ENCODE measurements at regions not wholly inside any gene's neighbourhood (a gene's known extent, or its start where the extent isn't known, plus 50 kb on each side); places are given as distances from the start of the nearest gene placed in this dataset.

DNA sequence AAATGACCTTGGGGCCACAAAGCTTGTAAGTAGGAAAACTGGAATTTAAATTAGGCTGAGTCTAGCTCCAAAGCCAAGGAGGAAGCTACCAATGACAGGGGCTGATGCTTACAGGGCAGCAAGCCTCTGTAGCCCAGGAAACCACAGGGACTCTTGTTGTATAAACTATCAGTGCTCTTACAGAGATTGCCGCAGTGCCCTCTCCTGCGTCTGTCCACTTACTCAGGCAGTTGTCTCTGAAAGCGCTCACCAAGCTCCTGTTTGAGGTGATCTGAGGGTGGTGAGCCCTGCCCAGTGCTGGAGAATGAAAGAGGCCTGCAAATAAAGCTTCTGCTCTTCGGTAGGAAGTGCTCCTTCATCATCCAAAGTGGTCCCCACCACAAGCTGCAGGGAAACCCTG is 498.8 kb downstream of the ARHGEF28 start:
- no peaks in the 10 kb centered on the region for H3K4me1 ChIP-seq
- H3K4me2 ChIP-seq (ENCODE audit: low read length) = no peak overlapping the region
- TF ChIP-seq, protein P1, sequence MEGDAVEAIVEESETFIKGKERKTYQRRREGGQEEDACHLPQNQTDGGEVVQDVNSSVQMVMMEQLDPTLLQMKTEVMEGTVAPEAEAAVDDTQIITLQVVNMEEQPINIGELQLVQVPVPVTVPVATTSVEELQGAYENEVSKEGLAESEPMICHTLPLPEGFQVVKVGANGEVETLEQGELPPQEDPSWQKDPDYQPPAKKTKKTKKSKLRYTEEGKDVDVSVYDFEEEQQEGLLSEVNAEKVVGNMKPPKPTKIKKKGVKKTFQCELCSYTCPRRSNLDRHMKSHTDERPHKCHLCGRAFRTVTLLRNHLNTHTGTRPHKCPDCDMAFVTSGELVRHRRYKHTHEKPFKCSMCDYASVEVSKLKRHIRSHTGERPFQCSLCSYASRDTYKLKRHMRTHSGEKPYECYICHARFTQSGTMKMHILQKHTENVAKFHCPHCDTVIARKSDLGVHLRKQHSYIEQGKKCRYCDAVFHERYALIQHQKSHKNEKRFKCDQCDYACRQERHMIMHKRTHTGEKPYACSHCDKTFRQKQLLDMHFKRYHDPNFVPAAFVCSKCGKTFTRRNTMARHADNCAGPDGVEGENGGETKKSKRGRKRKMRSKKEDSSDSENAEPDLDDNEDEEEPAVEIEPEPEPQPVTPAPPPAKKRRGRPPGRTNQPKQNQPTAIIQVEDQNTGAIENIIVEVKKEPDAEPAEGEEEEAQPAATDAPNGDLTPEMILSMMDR (IDR thresholded peaks at IDR 0.05) = no peak
- no peak overlapping the region for H2AFZ ChIP-seq
- no peaks in the 10 kb centered on the region for H3K27me3 ChIP-seq (ENCODE audit: control insufficient read depth, insufficient read depth, low read length)
- H3K4me3 ChIP-seq (ENCODE audit: low read depth, low read length) = no peak overlapping the region
- H3K9ac ChIP-seq = no peak overlapping the region
- no peaks in the 10 kb centered on the region for H3K36me3 ChIP-seq (ENCODE audit: control insufficient read depth, insufficient read depth, low read length)
- no peak overlapping the region for H3K27ac ChIP-seq
- H3K9me3 ChIP-seq (ENCODE audit: control insufficient read depth, low read length) = no peaks in the 10 kb centered on the region
- no peaks in the 10 kb centered on the region for H3K79me2 ChIP-seq

DNA sequence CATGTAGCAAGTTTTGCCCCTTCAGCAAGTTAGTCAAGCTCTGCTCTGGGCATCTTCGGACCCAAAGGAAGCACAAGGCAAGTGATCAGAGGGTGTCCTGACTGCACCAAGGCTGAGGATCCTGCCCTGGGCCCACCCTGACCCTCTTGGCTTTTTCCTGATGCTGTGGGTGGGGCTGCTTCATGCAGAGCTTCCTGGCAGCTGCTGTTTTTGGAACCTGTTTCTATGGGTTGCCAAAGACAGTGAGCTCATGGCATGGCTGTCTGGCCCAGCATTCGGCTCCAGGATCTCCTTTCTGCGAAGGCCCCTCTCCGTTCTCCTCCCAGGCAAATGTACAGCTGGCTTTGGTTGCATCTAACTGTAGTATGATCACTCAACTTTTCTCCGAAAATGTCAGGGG is 497.9 kb downstream of the ARHGEF28 start:
- Histone ChIP-seq H3K27me3 (ENCODE audit: control insufficient read depth, insufficient read depth, low read length) (no peaks in the 10 kb centered on the region), H3K9ac (no peak overlapping the region), H3K79me2 (no peaks in the 10 kb centered on the region), H3K27ac (no peak overlapping the region), H3K36me3 (ENCODE audit: control insufficient read depth, insufficient read depth, low read length) (no peaks in the 10 kb centered on the region), H3K4me3 (ENCODE audit: low read depth, low read length) (no peak overlapping the region), H2AFZ (no peak overlapping the region), H3K4me2 (ENCODE audit: low read length) (no peak overlapping the region), H3K4me1 (no peaks in the 10 kb centered on the region), H3K9me3 (ENCODE audit: control insufficient read depth, low read length) (no peaks in the 10 kb centered on the region)
- TF ChIP-seq, protein P1 (IDR thresholded peaks at IDR 0.05) = no peak

DNA sequence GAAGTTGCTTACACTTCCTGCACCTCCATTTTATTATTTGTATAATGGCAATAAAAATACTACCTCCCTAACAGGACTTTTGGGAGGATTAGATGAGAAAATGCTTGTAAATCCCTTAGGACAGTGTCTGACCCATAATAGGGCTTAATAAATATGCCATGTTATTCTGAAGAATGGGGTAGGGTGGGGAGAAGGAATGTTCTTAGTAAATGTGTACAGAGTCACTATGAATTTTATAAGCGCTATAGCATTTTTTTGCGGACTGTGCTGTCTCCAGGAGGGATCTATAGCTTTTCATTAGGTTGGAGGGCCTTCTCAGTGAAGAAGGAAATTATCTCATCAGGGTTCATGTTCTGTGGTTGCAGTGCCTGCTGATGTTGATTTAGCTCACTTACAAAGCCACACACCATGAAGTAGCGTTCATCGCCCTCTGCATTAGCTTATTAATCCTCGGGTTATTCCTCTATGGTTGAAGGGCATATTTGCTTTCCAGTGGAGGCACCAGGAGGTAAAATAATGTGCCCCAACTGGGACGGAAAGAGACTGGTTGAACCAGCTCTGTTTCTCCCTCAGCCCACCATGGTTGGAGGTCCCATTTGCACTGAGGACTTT is 497.1 kb downstream of the ARHGEF28 start:
- H3K36me3 ChIP-seq (ENCODE audit: control insufficient read depth, insufficient read depth, low read length) = no peaks in the 10 kb centered on the region
- H3K79me2 ChIP-seq = no peaks in the 10 kb centered on the region
- TF ChIP-seq, protein P1 (IDR thresholded peaks at IDR 0.05) = no peak
- H3K27ac ChIP-seq = no peak overlapping the region
- H2AFZ ChIP-seq = no peak overlapping the region
- H3K4me3 ChIP-seq (ENCODE audit: low read depth, low read length) = no peak overlapping the region
- H3K4me2 ChIP-seq (ENCODE audit: low read length) = no peak overlapping the region
- H3K4me1 ChIP-seq = no peaks in the 10 kb centered on the region
- no peaks in the 10 kb centered on the region for H3K9me3 ChIP-seq (ENCODE audit: control insufficient read depth, low read length)
- H3K9ac ChIP-seq = no peak overlapping the region
- H3K27me3 ChIP-seq (ENCODE audit: control insufficient read depth, insufficient read depth, low read length) = no peaks in the 10 kb centered on the region

DNA sequence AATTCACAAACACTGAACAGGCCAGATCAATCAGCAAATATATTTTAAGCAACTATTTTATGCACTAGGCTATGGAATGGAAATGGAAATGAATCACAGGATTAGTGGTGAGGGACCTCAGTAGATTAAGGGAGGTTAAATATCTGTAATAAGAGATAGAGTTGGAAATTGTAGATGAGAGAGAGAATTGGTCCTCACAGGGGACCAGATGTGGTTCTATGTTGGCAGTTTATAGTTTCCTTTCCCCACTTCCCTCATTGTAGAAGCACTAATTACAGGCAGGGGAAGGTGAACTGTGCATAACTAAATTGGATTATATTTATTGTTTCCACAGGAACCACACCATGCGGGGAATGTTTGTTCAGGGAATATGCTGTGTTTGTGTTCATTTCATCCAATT is 496.2 kb downstream of the ARHGEF28 start:
- TF ChIP-seq, protein P1 (IDR thresholded peaks at IDR 0.05) = no peak
- no peaks in the 10 kb centered on the region for H3K27me3 ChIP-seq (ENCODE audit: control insufficient read depth, insufficient read depth, low read length)
- no peak overlapping the region for H3K4me2 ChIP-seq (ENCODE audit: low read length)
- no peak overlapping the region for H2AFZ ChIP-seq
- no peak overlapping the region for H3K27ac ChIP-seq
- no peak overlapping the region for H3K4me3 ChIP-seq (ENCODE audit: low read depth, low read length)
- no peaks in the 10 kb centered on the region for H3K9me3 ChIP-seq (ENCODE audit: control insufficient read depth, low read length)
- H3K36me3 ChIP-seq (ENCODE audit: control insufficient read depth, insufficient read depth, low read length) = no peaks in the 10 kb centered on the region
- H3K4me1 ChIP-seq = no peaks in the 10 kb centered on the region
- H3K9ac ChIP-seq = no peak overlapping the region
- no peaks in the 10 kb centered on the region for H3K79me2 ChIP-seq

DNA sequence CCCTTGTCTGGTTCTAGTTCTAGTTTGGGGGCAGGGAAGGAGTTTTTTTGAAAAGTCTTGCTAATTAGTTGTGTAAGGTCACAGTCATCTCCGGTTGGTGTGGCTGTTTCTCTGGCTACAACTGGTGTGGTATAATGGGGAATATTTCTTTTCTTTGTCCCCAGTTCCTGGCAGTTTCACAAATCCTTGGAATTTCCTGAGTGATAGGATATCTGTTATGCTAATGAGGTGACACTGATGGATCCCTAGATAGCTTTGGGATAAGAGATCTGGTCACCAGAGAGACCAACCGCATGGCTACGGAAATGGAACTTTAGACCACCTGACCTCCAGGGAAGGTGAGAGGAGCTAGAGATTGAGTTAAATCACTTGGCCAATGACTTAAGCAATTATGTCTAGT is 494.6 kb downstream of the ARHGEF28 start:
- no peaks in the 10 kb centered on the region for H3K36me3 ChIP-seq (ENCODE audit: control insufficient read depth, insufficient read depth, low read length)
- H3K9ac ChIP-seq = no peak overlapping the region
- no peaks in the 10 kb centered on the region for H3K79me2 ChIP-seq
- no peak overlapping the region for H2AFZ ChIP-seq
- no peaks in the 10 kb centered on the region for H3K27me3 ChIP-seq (ENCODE audit: control insufficient read depth, insufficient read depth, low read length)
- no peaks in the 10 kb centered on the region for H3K4me1 ChIP-seq
- H3K27ac ChIP-seq = no peak overlapping the region
- H3K4me2 ChIP-seq (ENCODE audit: low read length) = no peak overlapping the region
- TF ChIP-seq, protein P1 (IDR thresholded peaks at IDR 0.05) = no peak
- H3K4me3 ChIP-seq (ENCODE audit: low read depth, low read length) = no peak overlapping the region
- H3K9me3 ChIP-seq (ENCODE audit: control insufficient read depth, low read length) = no peaks in the 10 kb centered on the region

Data from parathyroid adenoma (tissue), 2 donors.